GM19395 (cell line): ENCODE measurements at regions not wholly inside any gene's neighbourhood (a gene's known extent, or its start where the extent isn't known, plus 50 kb on each side); places are given as distances from the start of the nearest gene placed in this dataset.
"Not testable (repeated sequence)": the region's sequence is repeated elsewhere in the genome, so short reads cannot be mapped to it uniquely, and the experiment has no call there.

Experiments used
- ATAC-seq: cut with Tn5 transposase; IDR thresholded peaks from one replicate; pipeline ENCODE4 v1.9.1; 2021; ENCODE audit warnings: mild to moderate bottlenecking, moderate library complexity; ENCODE audit not compliant: unreplicated experiment

DNA sequence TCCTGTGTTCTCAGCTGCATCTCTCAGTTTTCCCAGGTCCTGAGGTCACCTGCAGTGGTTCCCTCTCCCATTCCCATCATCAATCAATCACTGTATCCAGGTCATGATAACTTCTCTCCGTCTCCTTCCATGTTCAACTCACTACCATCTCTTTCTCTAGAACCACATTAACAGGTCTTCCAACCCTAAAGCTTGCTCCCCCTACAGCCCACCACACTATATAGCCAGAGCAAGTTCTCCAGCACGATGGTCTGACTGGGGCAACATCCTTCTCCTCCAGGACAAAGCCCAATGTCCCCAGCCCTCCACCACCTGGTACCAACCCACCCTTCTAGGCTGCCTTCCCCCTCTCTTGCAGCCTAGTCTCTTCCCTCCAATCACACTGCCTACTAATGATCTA is 241.6 kb downstream of the CDK5RAP2 start:
- no peak for ATAC-seq

DNA sequence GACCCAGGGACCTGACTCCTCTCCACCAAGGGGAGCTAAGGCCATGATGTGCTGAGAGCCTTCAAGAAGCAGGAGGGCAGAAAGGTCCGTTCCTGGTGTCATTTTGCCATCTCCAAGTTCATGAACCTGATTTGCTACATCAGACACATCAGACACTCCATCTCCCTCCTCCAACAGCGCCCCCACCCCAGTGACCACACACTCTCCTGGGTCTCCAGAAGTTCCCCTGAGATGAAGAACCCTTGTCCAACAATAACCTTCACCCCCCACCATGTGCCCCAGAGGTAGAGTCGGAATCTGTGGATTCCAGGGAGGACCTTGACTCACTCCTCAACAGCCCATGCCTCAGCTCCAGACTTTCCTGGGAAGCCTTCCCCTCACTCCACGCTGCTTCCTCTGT is 242.8 kb downstream of the CDK5RAP2 start:
- ATAC-seq = no peak

DNA sequence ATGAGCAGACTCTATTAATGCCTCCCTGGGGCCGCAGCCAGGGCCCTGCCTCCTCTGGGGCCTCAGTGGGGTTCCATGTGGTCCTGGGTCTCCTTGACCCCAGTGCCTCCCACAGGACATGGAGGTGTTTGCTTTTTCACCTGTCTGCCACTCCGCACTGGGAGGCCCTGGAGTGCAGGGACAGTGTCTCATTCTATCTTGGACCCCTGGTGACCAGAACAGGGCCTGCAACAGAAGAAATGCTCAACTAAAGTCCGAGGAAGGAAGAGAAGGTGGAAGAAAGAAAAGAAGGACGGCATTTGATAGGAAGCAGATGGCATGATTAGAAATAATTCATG is 243.2 kb downstream of the CDK5RAP2 start:
- no peak for ATAC-seq

DNA sequence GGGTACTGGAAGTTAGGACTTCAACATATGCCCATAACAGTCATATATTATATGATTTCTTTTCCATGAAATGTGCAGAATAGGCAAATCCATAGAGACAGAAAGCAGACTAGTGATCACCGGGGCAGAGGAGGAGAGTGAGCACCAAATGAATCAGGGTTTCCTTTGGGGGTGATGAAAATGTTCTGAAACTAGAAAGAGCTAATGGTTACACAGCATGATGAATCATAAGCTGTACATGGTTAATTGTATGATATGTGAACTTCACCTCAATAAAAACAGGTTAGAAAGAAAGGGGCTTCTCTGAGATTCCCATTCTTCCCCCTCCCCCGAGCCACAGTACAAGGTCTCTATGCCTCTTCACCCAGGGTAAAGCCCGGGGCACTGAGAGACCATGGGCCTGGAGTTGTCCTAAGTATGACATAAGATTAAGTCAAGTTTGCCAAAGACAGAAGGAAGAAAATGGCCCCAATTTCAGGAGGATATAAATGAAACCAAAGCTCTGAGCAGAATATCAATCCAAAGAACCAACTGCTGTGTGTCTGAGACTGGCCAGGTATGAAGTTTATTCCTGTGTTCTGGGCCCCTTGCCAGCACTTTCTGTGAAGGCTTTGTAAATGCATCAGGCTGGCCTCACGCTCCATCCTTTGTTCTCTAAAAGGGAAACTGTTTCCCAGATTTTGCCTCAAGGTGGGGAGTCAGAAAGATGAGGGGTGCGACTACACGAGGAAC is 243.8 kb downstream of the CDK5RAP2 start:
- ATAC-seq = no peak

DNA sequence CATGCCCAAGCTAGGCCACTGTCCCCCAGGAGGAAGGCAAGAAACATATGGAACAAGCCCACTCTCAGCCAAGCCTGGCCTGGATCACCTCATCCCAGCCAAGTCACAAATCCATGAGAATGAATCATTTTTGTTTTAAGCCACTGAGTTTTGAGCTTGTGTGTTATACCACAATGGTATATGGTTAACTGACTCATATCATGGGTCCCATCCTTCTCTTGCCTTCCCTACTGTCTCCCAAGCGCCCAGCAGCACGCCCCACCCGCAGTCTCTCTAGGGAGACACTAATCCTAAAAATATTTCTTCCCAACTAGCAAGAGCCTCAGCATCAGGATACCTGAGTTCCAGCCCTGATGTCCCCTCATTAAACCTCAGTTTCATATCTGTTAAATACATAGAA is 248.1 kb downstream of the CDK5RAP2 start:
- ATAC-seq = no peak

- ATAC-seq = no peak
Measured at GRCh38 chr9:120330031-120330430, 249.9 kb downstream of the CDK5RAP2 start.

GRCh38 chr9:120327322-120327721 is 252.6 kb downstream of the CDK5RAP2 start:
- ATAC-seq = no peak

- no peak for ATAC-seq
Measured at GRCh38 chr9:120326049-120326693, 253.8 kb downstream of the CDK5RAP2 start.

DNA sequence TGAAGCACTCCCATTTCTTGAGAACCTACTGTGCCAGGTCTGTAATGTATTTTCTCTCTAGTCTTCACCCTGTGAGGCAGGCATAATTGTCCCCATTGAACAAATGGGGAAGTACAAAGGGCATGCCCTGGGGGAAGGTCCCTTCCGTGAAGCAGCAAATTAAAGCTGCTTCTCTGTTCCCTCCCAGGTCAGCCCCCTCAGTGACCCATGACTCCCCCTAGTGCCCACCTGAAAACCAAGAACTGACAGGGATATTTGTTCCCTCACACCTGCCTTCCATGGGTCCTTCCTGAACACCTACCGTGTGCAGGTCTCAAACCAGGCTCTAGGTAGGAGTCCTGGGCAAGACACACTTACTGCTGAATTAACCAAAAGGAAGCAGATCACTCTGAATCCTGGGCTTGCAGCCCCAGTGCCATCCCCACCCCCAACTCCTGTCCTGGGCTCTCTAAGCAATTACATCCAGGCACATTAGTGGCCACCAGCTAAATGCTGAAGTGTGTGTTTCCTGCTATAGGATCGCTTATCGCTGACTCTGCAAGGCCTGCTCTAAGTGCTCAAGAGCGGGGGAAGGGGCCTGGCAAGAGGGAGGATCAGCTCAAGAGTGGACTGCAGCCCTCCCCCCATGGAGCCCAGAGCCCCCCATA is 254.8 kb downstream of the CDK5RAP2 start:
- no peak for ATAC-seq

DNA sequence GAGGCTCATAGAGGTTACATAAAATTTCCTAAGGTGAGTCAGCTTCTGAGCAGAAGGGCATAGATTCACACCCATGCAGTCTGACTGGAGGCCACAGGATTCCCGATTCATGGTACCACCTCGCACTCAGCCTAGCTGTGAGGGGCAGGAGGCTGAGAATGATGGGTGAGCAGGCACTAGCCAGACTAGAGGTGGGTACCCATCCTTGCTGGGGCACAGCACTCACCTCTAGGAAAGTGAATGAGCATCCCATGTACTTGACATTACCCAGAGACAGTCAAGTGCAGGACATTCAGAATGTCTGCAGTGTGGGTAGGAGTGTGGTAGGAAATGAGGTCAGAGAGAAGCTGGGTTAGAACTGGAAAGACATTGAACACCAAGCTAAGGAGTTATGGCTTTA is 255.5 kb downstream of the CDK5RAP2 start:
- no peak for ATAC-seq

- ATAC-seq = no peak
Measured at GRCh38 chr9:120323125-120323524, 256.8 kb downstream of the CDK5RAP2 start.

GRCh38 chr9:120319452-120319851 is 260.5 kb downstream of the CDK5RAP2 start:
- ATAC-seq = no peak

GRCh38 chr9:120315154-120315553 is 264.8 kb downstream of the CDK5RAP2 start:
- no peak for ATAC-seq

DNA sequence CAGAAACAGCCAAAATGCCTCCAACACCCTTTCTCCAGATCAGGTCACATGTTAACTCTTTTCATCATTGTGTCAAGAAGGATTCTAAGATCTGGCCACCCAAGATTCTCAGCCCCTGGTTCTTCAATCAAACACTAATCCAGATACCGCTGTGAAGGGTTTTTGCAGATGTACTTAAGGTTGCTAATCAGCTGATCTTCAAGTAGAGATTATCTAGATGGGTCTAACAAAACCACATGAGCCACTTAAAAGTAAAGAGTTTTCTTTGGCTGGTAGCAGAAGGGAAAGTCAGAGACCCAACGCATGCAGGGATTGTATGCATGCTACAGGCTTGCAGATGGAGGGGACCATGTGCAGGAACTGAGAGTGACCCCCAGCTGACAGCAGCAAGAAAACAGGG is 267.9 kb downstream of the CDK5RAP2 start:
- ATAC-seq = no peak

DNA sequence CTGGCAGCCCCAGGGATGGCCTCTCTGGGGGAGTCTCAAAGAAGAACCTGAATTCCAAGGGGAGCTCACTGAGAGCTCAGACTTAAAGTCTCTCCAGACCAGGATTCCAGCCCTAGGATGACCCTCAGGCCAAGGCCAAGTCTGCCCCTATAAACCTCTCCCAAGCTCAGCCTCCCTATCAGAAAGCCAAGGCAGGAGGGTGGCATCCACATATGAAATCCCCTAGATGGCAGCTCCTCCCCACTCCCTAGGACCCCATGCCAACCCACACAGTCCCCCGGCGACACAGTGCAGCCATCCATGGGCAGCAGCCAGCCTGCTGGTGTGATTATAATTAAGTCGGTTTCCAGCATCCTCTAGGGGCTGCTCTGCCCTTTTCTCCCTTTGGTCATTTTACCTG is 269.9 kb downstream of the CDK5RAP2 start:
- ATAC-seq = no peak

GRCh38 chr9:120308495-120308894 is 271.5 kb downstream of the CDK5RAP2 start:
- ATAC-seq = no peak

- ATAC-seq = no peak
Measured at GRCh38 chr9:120307599-120307998, 272.4 kb downstream of the CDK5RAP2 start.

- no peak for ATAC-seq
Measured at GRCh38 chr9:120306561-120306960, 273.4 kb downstream of the CDK5RAP2 start.

- ATAC-seq = no peak
Measured at GRCh38 chr9:120306088-120306487, 273.9 kb downstream of the CDK5RAP2 start.

- ATAC-seq = not testable (repeated sequence)
Measured at GRCh38 chr9:120304896-120305295, 275.1 kb downstream of the CDK5RAP2 start.

DNA sequence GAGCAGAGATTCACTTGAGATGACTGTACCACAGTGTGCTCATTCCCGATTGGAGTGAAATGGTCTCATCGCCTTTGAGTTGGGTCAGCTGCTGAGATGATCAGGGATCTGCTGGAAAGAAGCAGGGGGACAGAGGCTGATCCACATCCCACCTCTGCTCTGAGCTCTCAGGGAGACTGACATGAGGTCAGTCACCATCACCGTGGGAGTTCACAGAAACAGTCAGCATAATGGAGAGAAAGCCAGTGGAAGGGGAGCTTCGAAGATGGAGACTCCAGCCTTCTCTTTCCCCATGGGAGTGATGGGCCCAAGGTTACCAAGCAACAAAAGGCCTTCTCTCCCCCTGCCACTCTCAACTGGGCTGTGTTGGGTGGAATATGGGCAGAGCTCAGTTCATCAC is 276.4 kb downstream of the CDK5RAP2 start:
- no peak for ATAC-seq

GRCh38 chr9:120299785-120300184 is 280.2 kb downstream of the CDK5RAP2 start:
- ATAC-seq = no peak
